SK-N-SH (cell line): ENCODE measurements at regions not wholly inside any gene's neighbourhood (a gene's known extent, or its start where the extent isn't known, plus 50 kb on each side); places are given as distances from the start of the nearest gene placed in this dataset.

ENCODE experiments used
- CTCF ChIA-PET: fragments of 300-600, 350-600 bp; formaldehyde crosslinking; extraction: SDS; loops from one replicate; lab custom pipeline; 2021; lab: Yijun Ruan, JAX
- POLR2A ChIA-PET: fragments of 350-600 bp; sonication (Branson Sonifier 250); formaldehyde crosslinking; extraction: SDS; loops from one replicate; lab custom pipeline; 2020; ENCODE audit warnings: antibody characterized with exemption, inconsistent platforms; lab: Yijun Ruan, JAX
- DNase-seq: peaks from one replicate; pipeline ENCODE4 v3.0.0; 2012
- H2AFZ ChIP-seq: fragments of 200-600 bp; sonication (generic); 2 replicates; pipeline ENCODE4 v1.8.1; 2016; ENCODE audit warnings: antibody characterized with exemption, mild to moderate bottlenecking, low read depth
- H3F3A ChIP-seq: fragments of 200-600 bp; sonication (generic); replicated peaks from 2 replicates; pipeline ENCODE3; 2016; ENCODE audit warnings: antibody characterized with exemption, mild to moderate bottlenecking; ENCODE audit not compliant: insufficient read depth
- H3K27ac ChIP-seq, 2 experiments: fragments of 200-500 bp in 1 of 2; fragments of 200-600 bp in 1 of 2; sonication (Bioruptor generic) in 1 of 2; sonication (generic), shearing (Covaris generic) in 1 of 2; 2 replicates each; pipeline versions ENCODE4 v1.5.1 to v1.6.1; 2014 to 2016; ENCODE audit warnings: low read depth in 2 of 2, inconsistent platforms in 1 of 2, low read length in 1 of 2, mild to moderate bottlenecking in 1 of 2, mixed read lengths in 1 of 2
- H3K27me3 ChIP-seq: fragments of 200-600 bp; sonication (generic), shearing (Covaris generic); 2 replicates; pipeline ENCODE4 v1.6.1; 2016; ENCODE audit warnings: mixed run types; ENCODE audit not compliant: insufficient read depth
- H3K36me3 ChIP-seq, 2 experiments: fragments of 200-500 bp in 1 of 2; fragments of 200-600 bp in 1 of 2; sonication (Bioruptor generic) in 1 of 2; sonication (generic) in 1 of 2; replicated peaks in 1 of 2; 2 replicates each; pipeline versions ENCODE3 to v1.5.1; 2014 to 2016; ENCODE audit warnings: low read length in 1 of 2, mild to moderate bottlenecking in 1 of 2; ENCODE audit not compliant: insufficient read depth in 2 of 2, control insufficient read depth in 1 of 2
- H3K4me1 ChIP-seq, 2 experiments: fragments of 200-500 bp in 1 of 2; fragments of 200-600 bp in 1 of 2; sonication (Bioruptor generic) in 1 of 2; sonication (generic), shearing (Covaris generic) in 1 of 2; 2 replicates each; pipeline versions ENCODE4 v1.5.1 to v1.6.1; 2014 to 2016; ENCODE audit warnings: low read depth in 1 of 2, low read length in 1 of 2, mixed run types in 1 of 2; ENCODE audit not compliant: insufficient read depth in 2 of 2, control insufficient read depth in 1 of 2
- H3K4me2 ChIP-seq: fragments of 200-600 bp; sonication (generic), shearing (Covaris generic); 2 replicates; pipeline ENCODE4 v1.6.1; 2017; ENCODE audit warnings: mixed run types
- H3K4me3 ChIP-seq, 2 experiments: fragments of 200-500 bp in 1 of 2; fragments of 200-600 bp in 1 of 2; sonication (Bioruptor generic) in 1 of 2; sonication (generic), shearing (Covaris generic) in 1 of 2; 2 replicates each; pipeline versions ENCODE4 v1.5.1 to v1.8.1; 2014 to 2016; ENCODE audit warnings: low read depth in 2 of 2, inconsistent platforms in 1 of 2, low read length in 1 of 2, mild to moderate bottlenecking in 1 of 2, mixed read lengths in 1 of 2, moderate library complexity in 1 of 2
- H3K79me2 ChIP-seq: fragments of 200-600 bp; sonication (generic); 2 replicates; pipeline ENCODE4 v1.8.1; 2017; ENCODE audit warnings: mild to moderate bottlenecking; ENCODE audit not compliant: insufficient read depth
- H3K9ac ChIP-seq: fragments of 200-600 bp; sonication (generic); 2 replicates; pipeline ENCODE4 v1.6.1; 2017; ENCODE audit warnings: mixed run types
- H3K9me2 ChIP-seq: fragments of 200-600 bp; sonication (generic); 2 replicates; pipeline ENCODE4 v1.6.1; 2017; ENCODE audit warnings: mixed run types
- H3K9me3 ChIP-seq: fragments of 200-600 bp; sonication (generic); 2 replicates; pipeline ENCODE4 v1.6.1; 2017; ENCODE audit warnings: mixed run types, mild to moderate bottlenecking, moderate library complexity
- H4K20me1 ChIP-seq: fragments of 200-600 bp; sonication (generic); 2 replicates; pipeline ENCODE4 v1.6.1; 2017; ENCODE audit warnings: mild to moderate bottlenecking, mixed run types; ENCODE audit not compliant: insufficient read depth
- ELF1 ChIP-seq: IDR thresholded peaks from 2 replicates; pipeline ENCODE4 v1.4.0; 2012
- EZH2phosphoT487 ChIP-seq: fragments of 200-600 bp; sonication (generic); IDR thresholded peaks from 2 replicates; pipeline ENCODE4 v1.6.1; 2017; ENCODE audit warnings: low read depth, mixed run types, mild to moderate bottlenecking, antibody characterized with exemption, moderate library complexity, borderline replicate concordance
- FOSL2 ChIP-seq: IDR thresholded peaks from 2 replicates; pipeline ENCODE4 v1.4.0; 2012; ENCODE audit warnings: low read depth, mild to moderate bottlenecking, moderate library complexity, borderline replicate concordance
- FOXJ3 ChIP-seq: sonication (generic); formaldehyde crosslinking; IDR thresholded peaks from 2 replicates; pipeline ENCODE4 v1.5.1; 2020; ENCODE audit warnings: mild to moderate bottlenecking, missing genetic modification reagents
- GABPA ChIP-seq: IDR thresholded peaks from 2 replicates; pipeline ENCODE4 v1.4.0; 2012; ENCODE audit warnings: low read depth, mild to moderate bottlenecking
- MEF2A ChIP-seq: IDR thresholded peaks from 2 replicates; pipeline ENCODE4 v1.4.0; 2012; ENCODE audit warnings: low read depth, borderline replicate concordance
- MXI1 ChIP-seq: IDR thresholded peaks from 2 replicates; pipeline ENCODE4 v1.6.1; 2012; ENCODE audit warnings: mild to moderate bottlenecking, low read depth, low read length, improper control_type of control experiment
- NFIC ChIP-seq: IDR thresholded peaks from 2 replicates; pipeline ENCODE4 v1.4.0; 2012; ENCODE audit warnings: borderline replicate concordance
- RAD21 ChIP-seq: IDR thresholded peaks from 2 replicates; pipeline ENCODE4 v1.6.1; 2012; ENCODE audit warnings: mild to moderate bottlenecking, low read length
- SMC3 ChIP-seq: IDR thresholded peaks from 2 replicates; pipeline ENCODE4 v1.6.1; 2012; ENCODE audit warnings: low read depth, low read length, improper control_type of control experiment
- TCF12 ChIP-seq: IDR thresholded peaks from 2 replicates; pipeline ENCODE4 v1.4.0; 2012
- YY1 ChIP-seq: IDR thresholded peaks from 2 replicates; pipeline ENCODE4 v1.4.0; 2012; ENCODE audit warnings: low read depth, mild to moderate bottlenecking
- WGBS: methylation state at CpG from one replicate; pipeline ENCODE4 v1.1.6; 2017; ENCODE audit warnings: low lambda C conversion rate; 5-methylcytosine and 5-hydroxymethylcytosine counted together
- TF ChIP-seq, protein P1 (sequence below): fragments of 200-600 bp; sonication (generic); IDR thresholded peaks from 2 replicates; pipeline ENCODE4 v1.6.1; 2017; ENCODE audit warnings: antibody characterized with exemption, mild to moderate bottlenecking, moderate library complexity
- TF ChIP-seq, protein P2 (sequence below): IDR thresholded peaks from 2 replicates; pipeline ENCODE4 v1.4.0; 2012; ENCODE audit warnings: low read depth, borderline replicate concordance
- TF ChIP-seq, protein P3 (sequence below): fragments of 150-350 bp; IDR thresholded peaks from 2 replicates; pipeline ENCODE4 v1.6.1; 2017; ENCODE audit warnings: antibody characterized with exemption, low read length, low read depth, borderline replicate concordance
- TF ChIP-seq, protein P4 (sequence below): IDR thresholded peaks from 2 replicates; pipeline ENCODE4 v1.6.1; 2012; ENCODE audit warnings: mild to moderate bottlenecking, low read depth, low read length, moderate library complexity
- TF ChIP-seq, protein P5 (sequence below): IDR thresholded peaks from 2 replicates; pipeline ENCODE4 v1.4.0; 2012; ENCODE audit warnings: low read depth
- TF ChIP-seq, protein P6 (sequence below): fragments of 150-350 bp; IDR thresholded peaks from 2 replicates; pipeline ENCODE4 v1.6.1; 2016; ENCODE audit warnings: mild to moderate bottlenecking, low read depth, low read length

DNA sequence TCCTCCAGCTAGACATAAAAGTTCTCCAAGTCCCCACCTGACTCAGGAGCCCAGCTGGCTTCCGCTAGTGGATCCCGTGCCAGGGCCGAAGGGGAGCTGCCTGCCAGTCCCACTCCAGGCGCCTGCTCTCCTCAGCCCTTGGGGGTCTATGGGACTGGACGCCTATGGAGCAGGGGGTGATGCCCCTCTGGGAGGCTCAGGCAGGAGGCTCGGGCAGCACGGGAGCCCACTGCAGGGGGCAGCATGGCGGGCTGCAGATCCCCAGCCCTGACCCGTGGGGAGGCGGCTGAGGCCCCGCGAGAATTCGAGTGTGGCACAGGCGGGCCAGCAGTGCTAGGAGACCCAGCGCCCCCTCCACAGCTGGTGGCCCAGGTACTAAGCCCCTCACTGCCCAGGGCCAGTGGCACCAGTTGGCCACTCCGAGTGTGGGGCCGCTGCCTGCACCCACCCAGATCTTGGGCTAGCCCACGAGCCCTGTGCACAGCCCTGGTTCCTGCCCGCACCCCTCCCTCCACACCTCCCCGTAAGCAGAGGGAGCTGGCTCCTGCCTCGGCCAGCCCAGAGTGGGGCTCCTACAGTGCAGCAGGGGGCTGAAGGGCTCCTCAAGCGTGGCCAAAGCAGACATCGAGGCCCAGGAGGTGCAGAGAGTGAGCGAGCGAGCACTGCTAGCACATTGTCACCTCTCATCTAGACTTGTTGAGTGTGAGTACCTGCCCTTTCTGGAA, 221.3 kb upstream of the NSMCE3 start:
- H3K27me3 ChIP-seq, result no peaks in the 10 kb centered on the region
- H3K4me2 ChIP-seq, result no peak overlapping the region
- TF ChIP-seq, protein P1, sequence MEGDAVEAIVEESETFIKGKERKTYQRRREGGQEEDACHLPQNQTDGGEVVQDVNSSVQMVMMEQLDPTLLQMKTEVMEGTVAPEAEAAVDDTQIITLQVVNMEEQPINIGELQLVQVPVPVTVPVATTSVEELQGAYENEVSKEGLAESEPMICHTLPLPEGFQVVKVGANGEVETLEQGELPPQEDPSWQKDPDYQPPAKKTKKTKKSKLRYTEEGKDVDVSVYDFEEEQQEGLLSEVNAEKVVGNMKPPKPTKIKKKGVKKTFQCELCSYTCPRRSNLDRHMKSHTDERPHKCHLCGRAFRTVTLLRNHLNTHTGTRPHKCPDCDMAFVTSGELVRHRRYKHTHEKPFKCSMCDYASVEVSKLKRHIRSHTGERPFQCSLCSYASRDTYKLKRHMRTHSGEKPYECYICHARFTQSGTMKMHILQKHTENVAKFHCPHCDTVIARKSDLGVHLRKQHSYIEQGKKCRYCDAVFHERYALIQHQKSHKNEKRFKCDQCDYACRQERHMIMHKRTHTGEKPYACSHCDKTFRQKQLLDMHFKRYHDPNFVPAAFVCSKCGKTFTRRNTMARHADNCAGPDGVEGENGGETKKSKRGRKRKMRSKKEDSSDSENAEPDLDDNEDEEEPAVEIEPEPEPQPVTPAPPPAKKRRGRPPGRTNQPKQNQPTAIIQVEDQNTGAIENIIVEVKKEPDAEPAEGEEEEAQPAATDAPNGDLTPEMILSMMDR, result no peak
- TF ChIP-seq, protein P2, sequence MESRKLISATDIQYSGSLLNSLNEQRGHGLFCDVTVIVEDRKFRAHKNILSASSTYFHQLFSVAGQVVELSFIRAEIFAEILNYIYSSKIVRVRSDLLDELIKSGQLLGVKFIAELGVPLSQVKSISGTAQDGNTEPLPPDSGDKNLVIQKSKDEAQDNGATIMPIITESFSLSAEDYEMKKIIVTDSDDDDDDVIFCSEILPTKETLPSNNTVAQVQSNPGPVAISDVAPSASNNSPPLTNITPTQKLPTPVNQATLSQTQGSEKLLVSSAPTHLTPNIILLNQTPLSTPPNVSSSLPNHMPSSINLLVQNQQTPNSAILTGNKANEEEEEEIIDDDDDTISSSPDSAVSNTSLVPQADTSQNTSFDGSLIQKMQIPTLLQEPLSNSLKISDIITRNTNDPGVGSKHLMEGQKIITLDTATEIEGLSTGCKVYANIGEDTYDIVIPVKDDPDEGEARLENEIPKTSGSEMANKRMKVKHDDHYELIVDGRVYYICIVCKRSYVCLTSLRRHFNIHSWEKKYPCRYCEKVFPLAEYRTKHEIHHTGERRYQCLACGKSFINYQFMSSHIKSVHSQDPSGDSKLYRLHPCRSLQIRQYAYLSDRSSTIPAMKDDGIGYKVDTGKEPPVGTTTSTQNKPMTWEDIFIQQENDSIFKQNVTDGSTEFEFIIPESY, result no peak
- TF ChIP-seq FOXJ3 (CRISPR knock-in tag) (no peak), FOSL2 (no peak), SMC3 (no peak), RAD21 (no peak), YY1 (no peak), GABPA (no peak), MXI1 (no peak), ELF1 (no peak), MEF2A (no peak), TCF12 (no peak), EZH2phosphoT487 (no peak), NFIC (no peak)
- TF ChIP-seq, protein P3, sequence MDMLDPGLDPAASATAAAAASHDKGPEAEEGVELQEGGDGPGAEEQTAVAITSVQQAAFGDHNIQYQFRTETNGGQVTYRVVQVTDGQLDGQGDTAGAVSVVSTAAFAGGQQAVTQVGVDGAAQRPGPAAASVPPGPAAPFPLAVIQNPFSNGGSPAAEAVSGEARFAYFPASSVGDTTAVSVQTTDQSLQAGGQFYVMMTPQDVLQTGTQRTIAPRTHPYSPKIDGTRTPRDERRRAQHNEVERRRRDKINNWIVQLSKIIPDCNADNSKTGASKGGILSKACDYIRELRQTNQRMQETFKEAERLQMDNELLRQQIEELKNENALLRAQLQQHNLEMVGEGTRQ, result no peak
- TF ChIP-seq, protein P4, sequence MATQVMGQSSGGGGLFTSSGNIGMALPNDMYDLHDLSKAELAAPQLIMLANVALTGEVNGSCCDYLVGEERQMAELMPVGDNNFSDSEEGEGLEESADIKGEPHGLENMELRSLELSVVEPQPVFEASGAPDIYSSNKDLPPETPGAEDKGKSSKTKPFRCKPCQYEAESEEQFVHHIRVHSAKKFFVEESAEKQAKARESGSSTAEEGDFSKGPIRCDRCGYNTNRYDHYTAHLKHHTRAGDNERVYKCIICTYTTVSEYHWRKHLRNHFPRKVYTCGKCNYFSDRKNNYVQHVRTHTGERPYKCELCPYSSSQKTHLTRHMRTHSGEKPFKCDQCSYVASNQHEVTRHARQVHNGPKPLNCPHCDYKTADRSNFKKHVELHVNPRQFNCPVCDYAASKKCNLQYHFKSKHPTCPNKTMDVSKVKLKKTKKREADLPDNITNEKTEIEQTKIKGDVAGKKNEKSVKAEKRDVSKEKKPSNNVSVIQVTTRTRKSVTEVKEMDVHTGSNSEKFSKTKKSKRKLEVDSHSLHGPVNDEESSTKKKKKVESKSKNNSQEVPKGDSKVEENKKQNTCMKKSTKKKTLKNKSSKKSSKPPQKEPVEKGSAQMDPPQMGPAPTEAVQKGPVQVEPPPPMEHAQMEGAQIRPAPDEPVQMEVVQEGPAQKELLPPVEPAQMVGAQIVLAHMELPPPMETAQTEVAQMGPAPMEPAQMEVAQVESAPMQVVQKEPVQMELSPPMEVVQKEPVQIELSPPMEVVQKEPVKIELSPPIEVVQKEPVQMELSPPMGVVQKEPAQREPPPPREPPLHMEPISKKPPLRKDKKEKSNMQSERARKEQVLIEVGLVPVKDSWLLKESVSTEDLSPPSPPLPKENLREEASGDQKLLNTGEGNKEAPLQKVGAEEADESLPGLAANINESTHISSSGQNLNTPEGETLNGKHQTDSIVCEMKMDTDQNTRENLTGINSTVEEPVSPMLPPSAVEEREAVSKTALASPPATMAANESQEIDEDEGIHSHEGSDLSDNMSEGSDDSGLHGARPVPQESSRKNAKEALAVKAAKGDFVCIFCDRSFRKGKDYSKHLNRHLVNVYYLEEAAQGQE, result no peak
- TF ChIP-seq, protein P5, sequence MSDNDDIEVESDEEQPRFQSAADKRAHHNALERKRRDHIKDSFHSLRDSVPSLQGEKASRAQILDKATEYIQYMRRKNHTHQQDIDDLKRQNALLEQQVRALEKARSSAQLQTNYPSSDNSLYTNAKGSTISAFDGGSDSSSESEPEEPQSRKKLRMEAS, result no peak
- TF ChIP-seq, protein P6, sequence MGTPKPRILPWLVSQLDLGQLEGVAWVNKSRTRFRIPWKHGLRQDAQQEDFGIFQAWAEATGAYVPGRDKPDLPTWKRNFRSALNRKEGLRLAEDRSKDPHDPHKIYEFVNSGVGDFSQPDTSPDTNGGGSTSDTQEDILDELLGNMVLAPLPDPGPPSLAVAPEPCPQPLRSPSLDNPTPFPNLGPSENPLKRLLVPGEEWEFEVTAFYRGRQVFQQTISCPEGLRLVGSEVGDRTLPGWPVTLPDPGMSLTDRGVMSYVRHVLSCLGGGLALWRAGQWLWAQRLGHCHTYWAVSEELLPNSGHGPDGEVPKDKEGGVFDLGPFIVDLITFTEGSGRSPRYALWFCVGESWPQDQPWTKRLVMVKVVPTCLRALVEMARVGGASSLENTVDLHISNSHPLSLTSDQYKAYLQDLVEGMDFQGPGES, result no peak
- TF ChIP-seq, all 33 proteins: peak for 0
- CTCF ChIA-PET, result no interaction called here
- Histone ChIP-seq H3K9me3 (no peaks in the 10 kb centered on the region), H3K9ac (no peak overlapping the region), H3K4me3 (no peak overlapping the region), H3K36me3 (no peaks in the 10 kb centered on the region), H3K27ac (no peak overlapping the region), H3F3A (no peaks in the 10 kb centered on the region), H2AFZ (no peak overlapping the region), H3K9me2 (no peaks in the 10 kb centered on the region), H3K79me2 (no peaks in the 10 kb centered on the region), H4K20me1 (no peaks in the 10 kb centered on the region), H3K4me1 (no peaks in the 10 kb centered on the region)
- 71% methylated on average over 4 of the region's 25 CpGs for WGBS
- DNase-seq, result no peak
- POLR2A ChIA-PET, result no interaction called here
